Body of pancreas (tissue), 4 donors: ENCODE measurements at regions not wholly inside any gene's neighbourhood (a gene's known extent, or its start where the extent isn't known, plus 50 kb on each side); places are given as distances from the start of the nearest gene placed in this dataset.

Experiments
- POLR2A ChIP-seq, 3 donors: fragments of 450-650 bp; IDR thresholded peaks; one replicate each; pipeline ENCODE4 v1.6.1; 2016; ENCODE audit warnings: antibody characterized with exemption in 3 of 3, mild to moderate bottlenecking in 2 of 3
- TF ChIP-seq, protein P1 (sequence below), 7 experiments: fragments of 450-650 bp in 4 of 7; fragments of 200-600 bp in 3 of 7; sonication (generic) in 3 of 7; IDR thresholded peaks; one replicate each; pipeline ENCODE4 v1.5.1; 2016 to 2019; ENCODE audit warnings: antibody characterized with exemption in 7 of 7

DNA sequence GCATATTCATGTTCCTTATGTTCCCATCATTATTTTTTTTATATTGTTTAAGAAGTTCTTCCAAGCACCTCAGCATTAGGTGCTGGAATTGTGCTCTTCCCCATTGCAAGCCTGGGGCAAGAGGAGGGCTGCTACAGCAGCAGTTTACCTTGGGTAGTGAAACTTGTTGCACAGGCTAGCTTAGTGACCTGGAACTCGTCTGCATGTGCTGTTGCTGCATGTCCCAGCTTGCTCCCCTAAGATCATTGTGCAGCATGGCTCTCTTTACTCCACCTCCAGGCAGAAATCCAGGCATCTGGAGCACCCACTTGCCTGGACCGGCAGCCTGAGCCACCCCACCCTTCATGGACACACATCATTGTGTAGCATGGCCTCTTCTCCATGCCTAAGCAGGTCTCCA lies 776.0 kb downstream of the GLUD2 start:
- TF ChIP-seq, protein P1, sequence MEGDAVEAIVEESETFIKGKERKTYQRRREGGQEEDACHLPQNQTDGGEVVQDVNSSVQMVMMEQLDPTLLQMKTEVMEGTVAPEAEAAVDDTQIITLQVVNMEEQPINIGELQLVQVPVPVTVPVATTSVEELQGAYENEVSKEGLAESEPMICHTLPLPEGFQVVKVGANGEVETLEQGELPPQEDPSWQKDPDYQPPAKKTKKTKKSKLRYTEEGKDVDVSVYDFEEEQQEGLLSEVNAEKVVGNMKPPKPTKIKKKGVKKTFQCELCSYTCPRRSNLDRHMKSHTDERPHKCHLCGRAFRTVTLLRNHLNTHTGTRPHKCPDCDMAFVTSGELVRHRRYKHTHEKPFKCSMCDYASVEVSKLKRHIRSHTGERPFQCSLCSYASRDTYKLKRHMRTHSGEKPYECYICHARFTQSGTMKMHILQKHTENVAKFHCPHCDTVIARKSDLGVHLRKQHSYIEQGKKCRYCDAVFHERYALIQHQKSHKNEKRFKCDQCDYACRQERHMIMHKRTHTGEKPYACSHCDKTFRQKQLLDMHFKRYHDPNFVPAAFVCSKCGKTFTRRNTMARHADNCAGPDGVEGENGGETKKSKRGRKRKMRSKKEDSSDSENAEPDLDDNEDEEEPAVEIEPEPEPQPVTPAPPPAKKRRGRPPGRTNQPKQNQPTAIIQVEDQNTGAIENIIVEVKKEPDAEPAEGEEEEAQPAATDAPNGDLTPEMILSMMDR (IDR thresholded peaks at IDR 0.05): no peak
- no peak for TF ChIP-seq POLR2A (IDR thresholded peaks at IDR 0.05)
